Stimulated activated CD8-positive, alpha-beta memory T cell treated with anti-CD3 and anti-CD28 coated beads, Interleukin-4, amount 100 ng/mL, for 1 hour (primary cell): ENCODE measurements at regions not wholly inside any gene's neighbourhood (a gene's known extent, or its start where the extent isn't known, plus 50 kb on each side); places are given as distances from the start of the nearest gene placed in this dataset.
A peak's percentile ranks its signal among the peaks of the same experiment; 100 is the strongest.

Experiments
- DNase-seq, 2 donors: peaks; one replicate each; pipeline ENCODE4 v3.0.0-alpha.2; 2020; ENCODE audit warnings: low read depth in 2 of 2, low spot score in 1 of 2

DNA sequence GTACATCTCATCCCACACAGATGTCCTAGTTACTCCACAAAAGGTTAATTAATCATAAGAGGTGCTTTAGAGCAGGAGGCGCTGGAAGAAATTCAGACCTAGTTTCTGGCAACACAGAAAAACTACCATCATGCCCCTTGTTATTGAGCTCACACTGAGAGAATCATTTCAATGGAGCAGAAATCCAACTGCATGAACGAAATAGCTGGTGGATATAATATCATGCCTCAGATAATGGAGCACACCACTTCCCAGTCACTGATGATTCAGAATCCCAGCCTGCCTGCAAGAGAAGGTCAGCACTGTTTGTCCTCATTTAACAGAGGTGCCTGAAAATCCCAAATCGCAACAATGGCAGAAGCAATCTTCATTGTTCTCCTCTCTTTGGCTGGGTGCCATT lies 125.8 kb upstream of the CREB1 start:
- DNase-seq = no peak

DNA sequence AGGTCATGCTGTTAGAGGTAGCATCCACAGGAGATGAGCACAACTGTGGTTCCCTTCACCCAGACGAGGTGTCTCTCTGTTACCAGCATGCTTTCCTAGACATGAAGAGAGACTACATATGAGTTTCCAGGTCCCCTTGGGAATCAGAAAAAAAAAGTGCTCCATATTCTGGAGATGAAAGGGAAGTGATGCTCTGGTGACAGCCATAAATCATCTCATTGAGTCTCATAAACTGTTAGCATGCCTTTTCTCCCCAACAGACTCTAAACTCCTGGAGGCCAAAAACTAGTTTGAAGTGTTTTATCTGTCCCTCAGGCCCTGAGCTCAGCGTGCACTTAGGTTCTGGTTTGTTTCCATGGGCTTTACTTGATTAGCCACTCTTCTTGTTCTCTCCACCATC lies 124.6 kb upstream of the CREB1 start:
- DNase-seq = no peak

DNA sequence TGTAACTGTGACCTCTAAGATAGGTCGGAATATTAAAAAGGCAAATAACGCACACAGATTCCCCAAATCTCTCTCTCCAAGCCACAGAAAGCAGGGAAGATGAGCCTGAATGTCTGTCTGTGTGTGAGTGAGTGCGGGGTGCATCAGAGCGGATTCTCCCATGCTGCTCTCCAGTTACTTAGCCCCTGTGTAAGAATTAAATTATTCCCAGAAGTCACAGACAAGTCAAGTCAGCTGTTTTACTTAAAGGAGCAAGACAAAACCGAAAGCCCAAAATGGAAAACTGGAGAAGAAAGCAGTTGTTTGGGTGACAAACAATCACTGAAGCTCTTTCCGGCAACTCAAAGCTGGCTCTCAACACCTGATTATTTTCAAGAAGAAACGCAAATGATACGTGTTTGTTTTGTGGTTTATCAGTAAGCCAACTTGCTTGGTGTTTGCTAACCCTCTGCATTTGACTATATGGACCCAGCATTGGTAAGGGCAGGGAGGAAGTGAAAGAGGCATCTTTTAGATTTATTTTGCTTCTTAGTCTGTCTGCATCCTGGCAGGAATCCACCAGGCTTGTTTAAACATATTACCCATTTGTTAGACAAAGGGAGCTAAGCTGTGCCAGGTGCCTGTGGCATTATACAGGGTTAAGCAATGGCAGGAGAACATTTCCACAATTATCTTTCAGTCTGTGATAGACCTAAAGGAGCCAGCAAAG lies 121.5 kb upstream of the CREB1 start:
- DNase-seq = no peak

DNA sequence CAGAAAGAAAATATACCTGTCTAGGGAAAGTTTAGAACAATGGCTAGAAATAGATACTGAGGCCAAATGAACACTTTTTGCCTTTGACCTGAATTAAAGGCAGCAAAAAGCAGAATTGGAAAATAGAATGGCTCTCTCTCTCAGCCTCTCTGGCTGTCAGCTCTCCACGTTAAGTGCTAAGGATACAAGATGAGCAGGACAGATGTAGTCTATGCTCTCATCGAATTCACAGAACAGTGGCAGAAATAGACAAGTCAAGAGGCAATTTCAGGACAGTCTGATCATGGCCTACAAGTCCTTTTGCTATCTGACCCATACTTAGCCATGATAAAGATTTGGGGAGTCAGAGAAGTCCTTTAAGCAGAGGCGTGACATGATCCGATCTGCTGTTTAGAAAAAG lies 120.2 kb upstream of the CREB1 start:
- DNase-seq = no peak

DNA sequence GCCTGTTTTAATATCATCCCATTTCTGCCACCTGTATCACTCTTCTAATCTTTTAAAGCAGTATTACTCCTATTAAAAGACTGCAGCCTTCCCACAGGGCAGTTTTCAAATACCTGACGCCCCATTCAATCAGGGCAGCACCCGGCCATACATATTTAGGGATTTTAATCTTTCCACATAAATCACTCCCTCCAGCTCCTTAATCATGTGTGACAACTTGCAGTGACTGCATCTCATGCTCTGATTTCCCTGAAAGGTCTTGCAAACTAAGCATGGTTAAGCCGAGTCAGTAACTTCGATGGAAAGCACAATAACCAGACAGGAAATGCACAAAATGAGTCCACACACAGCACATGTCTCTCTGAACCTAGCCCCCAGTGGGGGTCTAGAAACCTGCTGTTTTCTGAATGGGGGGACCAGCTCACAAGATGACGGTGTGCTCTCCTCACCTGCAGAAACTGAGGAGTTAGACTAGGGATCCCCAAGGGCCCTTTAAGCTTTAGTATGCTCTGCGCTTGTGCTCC lies 116.9 kb upstream of the CREB1 start:
- DNase-seq = no peak

DNA sequence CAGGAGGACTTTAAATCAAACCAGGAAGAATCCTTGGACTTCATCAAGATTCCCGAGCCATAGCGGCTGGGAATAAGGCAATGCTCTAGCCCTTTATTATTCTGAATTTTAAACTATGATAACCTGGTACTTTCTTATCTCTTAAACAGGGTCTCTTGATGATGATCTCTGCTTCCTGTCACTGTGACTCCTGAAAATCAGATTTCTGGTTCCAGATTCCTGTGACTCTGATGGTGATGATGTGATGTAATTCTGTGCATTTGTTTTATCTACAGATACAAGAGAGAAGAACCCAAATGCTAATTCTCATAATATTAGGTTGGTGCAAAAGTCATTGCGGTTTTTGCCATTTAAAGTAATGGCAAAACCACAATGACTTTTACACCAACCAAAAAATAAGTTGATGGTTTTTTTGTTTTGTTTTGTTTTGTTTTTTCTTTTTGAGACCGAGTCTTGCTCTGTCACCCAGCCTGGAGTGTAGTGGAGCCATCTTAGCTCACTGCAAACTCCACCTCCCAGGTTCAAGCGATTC lies 116.3 kb upstream of the CREB1 start:
- no peak for DNase-seq

DNA sequence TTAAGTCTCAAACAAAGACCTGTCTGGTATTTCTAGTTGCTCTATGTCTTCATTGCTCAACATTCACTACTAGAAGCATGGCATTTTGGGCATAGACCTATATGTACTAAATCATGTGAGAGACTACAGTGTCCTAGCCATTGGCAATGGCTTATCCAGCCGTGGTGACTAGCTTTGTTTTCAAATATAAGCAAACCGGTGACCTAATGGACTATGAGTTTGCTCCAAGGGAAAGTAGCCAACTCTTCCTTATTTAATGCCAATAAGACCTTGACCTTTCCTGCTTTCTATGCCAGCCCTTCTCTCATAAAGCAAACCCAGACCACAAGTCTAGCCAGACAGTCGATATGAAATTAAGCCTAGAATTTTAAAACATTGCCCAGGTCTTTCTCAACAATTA lies 113.7 kb upstream of the CREB1 start:
- no peak for DNase-seq

DNA sequence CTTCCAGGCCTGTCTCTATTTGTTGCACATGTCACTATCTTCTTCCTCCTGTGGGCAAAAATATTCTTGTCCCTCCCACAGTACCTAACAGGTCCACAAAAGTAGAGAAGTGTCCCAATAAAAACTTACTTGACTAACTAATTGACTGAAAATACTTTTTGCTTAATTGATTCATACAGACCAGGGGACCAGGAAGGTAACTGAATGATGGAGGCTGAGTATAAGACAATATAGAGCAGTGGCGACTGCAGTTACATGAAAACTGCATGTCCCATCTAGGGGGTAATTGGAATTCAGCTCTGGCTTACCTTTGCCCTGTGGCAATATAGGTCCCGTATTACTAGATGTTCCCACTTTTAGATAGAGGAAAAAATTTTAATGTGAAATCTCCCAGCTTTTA lies 112.9 kb upstream of the CREB1 start:
- no peak for DNase-seq

DNA sequence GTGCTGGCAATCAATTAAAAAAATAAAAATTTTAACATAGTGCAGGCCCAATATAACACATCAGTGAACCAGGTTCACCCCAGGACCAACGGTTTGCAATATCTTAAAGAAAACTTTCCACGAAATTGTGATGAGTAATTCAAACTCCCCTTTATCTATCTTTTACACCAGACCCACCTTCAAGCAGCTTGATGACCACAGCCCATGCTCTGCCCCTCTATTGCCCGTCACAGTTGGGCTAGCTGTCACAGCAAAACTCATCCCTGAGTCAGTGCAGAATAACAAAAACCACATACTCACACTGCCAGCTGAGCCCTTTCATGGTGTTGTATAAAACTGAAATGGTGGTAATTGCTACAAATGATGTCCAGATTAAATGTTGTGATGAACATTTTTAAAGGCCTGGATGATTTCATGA lies 112.5 kb upstream of the CREB1 start:
- no peak for DNase-seq

DNA sequence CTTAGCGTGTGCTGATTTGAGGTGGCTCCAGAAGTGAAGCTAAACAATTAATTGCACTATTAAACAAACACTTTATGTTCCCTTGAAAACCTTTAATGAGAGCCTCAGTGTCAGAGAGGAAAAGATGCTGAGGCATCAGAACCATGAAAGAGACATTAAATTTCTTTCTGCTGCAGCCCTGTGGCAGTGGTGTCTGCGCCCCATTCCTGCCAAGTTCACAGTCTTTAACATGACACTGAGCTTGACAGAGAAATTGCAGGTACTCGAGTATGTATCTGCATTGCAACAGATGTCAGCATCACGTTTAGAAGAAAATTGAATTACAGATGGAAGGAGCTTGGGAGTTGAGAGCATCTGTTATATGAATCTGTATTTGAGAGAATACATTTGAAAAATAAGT lies 111.3 kb upstream of the CREB1 start:
- no peak for DNase-seq

DNA sequence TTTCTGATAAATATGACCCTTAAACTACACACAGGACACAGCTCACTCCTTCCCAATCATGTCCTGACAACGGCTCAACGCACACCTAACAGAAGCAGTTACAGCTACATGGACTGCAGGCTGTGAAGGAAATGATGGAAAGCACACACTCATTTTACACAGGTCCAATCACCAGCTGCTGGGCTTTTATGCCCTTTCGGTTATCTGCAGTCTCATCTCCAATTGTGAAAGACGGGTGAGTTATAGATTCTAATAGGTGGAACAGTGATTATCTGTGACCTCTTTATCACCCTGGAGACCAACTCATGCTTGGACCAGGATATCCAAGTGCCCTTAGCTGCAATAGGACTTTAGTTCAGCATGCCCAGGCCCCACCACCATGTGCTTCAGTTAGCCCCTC lies 110.4 kb upstream of the CREB1 start:
- DNase-seq = no peak

DNA sequence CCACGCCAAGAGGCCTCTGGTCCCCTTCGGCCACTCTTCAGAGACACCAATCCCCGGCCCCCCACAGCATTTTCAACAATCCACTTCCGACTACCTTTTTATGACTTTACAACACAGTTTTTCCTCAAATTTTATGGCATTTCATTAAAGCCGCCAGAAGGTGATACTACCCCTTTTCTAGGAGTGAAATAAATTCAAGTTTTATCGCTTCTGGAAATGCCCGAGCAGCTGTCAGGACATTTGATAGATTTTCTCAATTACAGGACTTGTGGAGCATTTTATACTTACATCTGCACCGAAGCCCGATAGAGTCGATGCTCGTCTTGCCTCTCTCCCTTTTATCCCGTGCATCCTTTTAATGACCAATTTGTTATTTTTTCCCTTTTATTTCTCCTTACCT lies 108.1 kb upstream of the CREB1 start:
- DNase-seq = no peak

DNA sequence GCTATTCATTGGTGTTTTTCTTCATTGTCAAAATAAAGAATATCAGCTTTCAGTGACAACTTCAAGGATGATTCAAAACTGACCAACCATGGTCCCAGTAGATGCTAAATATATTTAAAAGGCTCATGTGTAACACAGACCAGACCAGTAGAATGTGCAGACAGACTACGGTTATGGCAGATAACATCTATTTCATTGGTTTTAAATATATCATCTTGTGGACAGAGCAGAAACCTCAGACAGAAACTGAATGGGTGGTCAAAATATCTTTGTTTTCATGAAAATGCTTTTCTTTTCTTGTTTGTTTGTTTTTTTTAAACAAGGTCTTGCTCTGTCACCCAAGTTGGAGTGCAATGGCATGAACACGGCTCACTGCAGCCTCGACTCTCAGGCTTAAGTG lies 107.4 kb upstream of the CREB1 start:
- DNase-seq = no peak

DNA sequence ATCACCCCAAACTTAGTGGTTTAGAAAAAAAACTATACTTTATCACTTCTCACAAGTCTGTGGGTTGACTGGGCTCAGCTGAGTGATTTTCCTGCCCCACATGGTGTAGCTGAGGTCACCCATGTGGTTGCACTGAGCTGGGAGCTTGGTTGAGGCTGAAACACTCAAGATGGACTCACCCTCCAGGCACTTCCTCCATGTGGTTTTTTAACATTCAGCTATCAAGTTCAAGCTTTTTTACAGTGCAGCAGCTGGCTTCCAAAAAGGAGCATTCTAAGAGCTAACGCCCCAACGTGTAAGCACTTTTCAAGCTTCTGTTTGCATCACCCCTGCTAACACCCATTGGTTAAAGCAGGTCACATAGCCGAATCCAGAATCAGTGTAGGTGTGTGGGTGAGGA lies 105.9 kb upstream of the CREB1 start:
- DNase-seq = peak in 1 of 2 donors; percentile 3

DNA sequence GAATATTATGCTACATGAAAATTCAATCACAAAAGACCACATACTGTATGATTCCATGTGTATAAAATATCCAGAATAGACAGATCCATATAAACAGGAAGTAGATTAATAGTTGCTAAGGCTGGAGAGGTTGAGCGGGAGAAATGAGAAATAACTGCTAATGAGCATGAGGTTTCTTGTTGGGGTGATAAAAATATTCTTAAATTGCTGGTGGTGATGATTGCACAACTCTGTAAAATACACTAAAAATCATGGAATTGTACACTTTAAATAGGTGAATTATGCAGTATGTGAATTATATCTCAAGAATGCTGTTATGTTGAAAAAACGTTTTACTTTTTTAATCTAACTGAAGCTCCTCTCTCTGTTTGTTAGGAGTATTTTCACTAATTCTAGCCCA lies 101.8 kb upstream of the CREB1 start:
- no peak for DNase-seq

DNA sequence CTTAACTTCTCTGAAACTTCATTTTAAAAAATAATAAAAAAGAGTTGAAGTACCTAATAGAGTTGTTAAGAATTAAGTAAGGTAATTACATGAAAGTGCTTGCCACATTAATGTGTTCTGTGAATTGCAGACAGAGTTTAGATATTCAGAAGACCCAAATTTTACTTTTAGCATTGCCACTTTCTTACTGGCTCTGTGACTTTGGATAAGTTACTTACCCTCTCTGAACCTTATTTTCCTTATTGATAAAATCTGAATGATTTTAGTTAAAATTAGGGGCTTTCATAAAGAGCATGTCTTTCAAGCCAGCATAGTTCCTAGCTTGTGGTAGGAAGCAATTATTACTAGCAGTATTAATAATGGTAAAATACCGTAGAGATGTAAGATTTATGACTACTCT lies 101.2 kb upstream of the CREB1 start:
- no peak for DNase-seq

DNA sequence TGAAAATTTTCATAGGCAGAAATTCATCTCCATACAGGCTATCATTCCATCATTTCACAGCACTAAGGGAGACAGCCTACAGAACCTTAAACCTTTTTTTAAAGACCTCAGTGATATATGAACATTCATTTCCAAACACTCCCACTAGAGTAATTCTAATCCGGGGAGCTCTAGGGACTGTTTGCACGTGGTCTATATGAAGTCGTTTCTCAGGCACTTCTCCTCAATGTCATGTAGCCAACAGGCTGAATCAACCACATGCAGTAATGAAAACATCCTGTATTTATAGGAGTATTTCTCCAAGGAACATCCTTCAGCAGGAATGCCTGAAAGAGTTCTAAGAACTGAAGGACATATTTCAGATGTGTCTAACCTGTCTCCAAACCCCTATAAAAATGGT lies 97.3 kb upstream of the CREB1 start:
- no peak for DNase-seq

DNA sequence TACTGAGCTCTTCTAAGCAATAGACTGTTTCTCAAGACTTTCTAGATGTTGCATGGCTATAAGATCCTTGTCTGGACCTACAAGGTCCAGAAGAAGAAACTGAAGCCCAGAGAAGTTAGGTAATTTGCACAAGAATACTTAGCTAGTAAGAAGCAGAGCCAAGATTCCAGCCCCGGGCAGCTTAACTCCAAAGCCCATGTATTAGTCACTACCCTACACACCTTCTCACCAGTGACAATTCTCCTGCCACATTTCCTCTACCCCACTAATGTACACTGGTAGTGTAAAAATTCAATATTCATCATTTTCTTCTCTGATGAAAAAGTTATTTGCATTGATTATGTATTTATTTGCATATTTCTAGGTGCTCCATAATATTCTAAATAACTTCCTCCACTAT lies 95.5 kb upstream of the CREB1 start:
- no peak for DNase-seq

DNA sequence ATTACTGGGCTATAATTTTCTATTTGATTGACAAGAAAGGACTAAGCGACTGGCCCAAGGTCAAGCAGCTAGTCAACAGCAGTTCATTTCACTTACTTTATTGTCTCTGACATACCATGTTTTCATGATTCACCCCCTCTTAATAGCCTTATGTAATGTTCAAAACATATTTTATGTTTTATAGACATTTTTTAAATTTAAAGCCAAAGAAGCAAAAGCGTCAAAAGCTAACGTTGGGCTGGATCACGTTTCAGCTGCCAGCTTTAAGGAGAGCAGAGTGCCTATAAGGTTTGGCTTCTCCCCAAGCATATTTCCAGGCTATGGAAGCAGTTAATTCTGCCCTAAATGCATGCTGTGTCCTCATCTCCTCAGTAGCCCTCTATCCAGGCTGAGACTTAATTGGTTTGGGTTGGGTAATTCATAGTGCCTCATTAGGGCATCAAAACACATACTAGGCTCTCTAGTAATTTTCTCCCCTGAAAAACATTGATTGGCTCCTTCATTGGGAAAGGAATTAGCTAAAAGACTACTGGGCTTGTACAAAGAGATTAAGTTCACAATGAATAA lies 94.8 kb upstream of the CREB1 start:
- DNase-seq = no peak

DNA sequence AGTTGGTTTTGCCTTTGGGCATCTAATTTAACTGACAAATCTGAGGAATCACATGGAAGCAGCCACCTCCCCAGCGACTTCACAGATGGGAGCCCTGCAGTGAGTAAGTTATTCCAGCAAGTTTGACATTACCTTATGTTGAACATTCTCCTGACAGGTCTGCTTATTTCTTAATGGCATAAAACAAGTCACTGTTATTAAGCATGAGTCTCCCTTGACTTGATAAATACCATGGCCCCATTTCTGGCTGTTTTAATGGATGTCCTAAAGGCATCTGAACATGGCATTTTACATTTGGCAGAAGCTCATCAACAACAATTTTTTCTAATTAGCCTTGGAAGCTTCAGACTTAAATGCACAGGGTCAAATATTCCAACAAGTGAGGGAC lies 92.6 kb upstream of the CREB1 start:
- no peak for DNase-seq

DNA sequence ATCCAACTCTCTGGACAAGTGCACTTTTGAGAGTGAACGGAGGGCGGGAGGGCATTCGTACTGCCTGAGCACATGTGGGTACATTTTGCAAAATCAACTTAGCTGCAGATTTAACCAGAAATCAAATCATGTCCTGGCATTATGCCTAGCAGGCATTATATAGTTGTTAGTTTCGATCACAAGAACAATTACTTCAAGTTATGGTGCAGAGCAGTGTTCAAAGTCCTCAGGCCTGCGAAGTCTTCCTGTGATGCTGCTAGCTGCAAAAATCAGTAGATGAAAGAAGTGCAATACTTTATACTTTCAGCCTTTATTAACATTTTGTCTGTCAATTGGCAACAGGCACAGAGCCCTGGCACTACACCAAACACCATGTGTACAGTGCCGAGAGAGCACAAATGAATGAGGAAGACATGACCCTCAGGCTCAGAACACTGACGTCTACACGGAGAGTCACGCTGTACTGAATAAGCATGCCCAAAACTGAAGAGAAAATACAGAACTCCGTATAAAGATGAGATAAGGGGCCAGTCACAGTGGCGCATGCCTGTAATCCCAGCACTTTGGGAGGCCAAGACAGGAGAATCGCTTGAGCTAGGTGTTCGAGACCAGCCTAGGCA lies 92.1 kb upstream of the CREB1 start:
- no peak for DNase-seq

DNA sequence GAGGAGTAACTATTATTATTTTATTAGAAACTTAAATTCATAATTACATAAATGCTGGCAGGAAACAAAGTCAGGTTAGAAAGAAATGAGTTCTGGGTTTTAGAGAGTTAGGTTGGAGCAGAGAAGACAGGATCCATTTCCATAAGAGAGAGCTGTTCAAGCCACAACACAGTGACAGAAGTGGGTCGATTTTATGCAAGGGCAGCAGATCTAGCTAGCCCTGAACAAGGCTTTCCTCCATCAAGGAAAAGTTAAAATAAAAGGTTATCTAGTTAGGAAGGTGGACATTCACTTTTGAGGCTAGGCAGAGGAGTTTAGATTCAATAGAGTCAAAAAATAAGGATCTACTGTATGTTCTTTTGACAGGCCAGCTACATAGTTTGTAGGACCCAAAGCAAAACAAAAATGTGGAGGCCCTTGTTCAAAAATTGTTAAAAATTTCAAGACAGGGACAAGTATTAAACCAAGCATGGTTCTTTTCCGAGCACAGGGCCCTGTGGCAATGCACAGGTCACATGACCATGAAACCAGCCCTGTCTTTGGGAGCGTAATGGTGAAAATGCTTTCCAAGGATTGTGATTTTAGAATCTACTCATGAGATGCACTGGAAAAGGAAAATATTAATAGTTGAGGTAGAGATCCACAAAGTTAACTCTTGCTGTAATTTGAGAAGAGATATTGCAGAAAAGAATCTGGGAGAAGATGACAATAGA lies 91.2 kb upstream of the CREB1 start:
- DNase-seq = no peak
